ENCODE measurements at regions not wholly inside any gene's neighbourhood (a gene's known extent, or its start where the extent isn't known, plus 50 kb on each side); places are given as distances from the start of the nearest gene placed in this dataset.
"Not testable (repeated sequence)": the region's sequence is repeated elsewhere in the genome, so short reads cannot be mapped to it uniquely, and the experiment has no call there.

DNA sequence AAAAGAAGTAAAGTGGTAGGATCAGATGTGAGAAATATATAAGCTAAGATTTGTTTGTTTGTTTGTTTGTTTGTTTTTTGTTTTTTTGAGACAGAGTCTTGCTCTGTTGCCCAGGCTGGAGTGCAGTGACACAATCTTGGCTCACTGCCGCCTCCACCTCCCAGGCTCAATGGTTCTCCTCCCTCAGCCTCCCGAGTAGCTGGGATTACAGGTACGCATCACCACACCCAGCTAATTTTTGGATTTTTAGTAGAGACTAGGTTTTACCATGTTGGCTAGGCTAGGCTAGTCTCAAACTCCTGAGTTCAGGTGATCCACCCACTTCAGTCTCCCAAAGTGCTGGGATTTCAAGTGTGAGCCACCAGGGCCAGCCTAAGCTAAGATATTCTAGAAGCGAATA, 4817.1 kb upstream of the OR11H1 start:
- TF ChIP-seq, protein P1, sequence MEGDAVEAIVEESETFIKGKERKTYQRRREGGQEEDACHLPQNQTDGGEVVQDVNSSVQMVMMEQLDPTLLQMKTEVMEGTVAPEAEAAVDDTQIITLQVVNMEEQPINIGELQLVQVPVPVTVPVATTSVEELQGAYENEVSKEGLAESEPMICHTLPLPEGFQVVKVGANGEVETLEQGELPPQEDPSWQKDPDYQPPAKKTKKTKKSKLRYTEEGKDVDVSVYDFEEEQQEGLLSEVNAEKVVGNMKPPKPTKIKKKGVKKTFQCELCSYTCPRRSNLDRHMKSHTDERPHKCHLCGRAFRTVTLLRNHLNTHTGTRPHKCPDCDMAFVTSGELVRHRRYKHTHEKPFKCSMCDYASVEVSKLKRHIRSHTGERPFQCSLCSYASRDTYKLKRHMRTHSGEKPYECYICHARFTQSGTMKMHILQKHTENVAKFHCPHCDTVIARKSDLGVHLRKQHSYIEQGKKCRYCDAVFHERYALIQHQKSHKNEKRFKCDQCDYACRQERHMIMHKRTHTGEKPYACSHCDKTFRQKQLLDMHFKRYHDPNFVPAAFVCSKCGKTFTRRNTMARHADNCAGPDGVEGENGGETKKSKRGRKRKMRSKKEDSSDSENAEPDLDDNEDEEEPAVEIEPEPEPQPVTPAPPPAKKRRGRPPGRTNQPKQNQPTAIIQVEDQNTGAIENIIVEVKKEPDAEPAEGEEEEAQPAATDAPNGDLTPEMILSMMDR (conservative IDR thresholded peaks at IDR 0.05) = not testable (repeated sequence)
- not testable (repeated sequence) for TF ChIP-seq EZH2 (IDR thresholded peaks at IDR 0.05; ENCODE audit: low read depth)
